ENCODE measurements at regions not wholly inside any gene's neighbourhood (a gene's known extent, or its start where the extent isn't known, plus 50 kb on each side); places are given as distances from the start of the nearest gene placed in this dataset.

GRCh38 chr9:81361296-81361695 is 328.1 kb downstream of the TLE1 start:
- TF ChIP-seq CTCF (conservative IDR thresholded peaks at IDR 0.05) (no peak), ZFX (IDR thresholded peaks at IDR 0.05) (no peak)
- no peak overlapping the region for H3K27ac ChIP-seq

- no peak overlapping the region for H3K27ac ChIP-seq
- TF ChIP-seq CTCF (conservative IDR thresholded peaks at IDR 0.05) (no peak), ZFX (IDR thresholded peaks at IDR 0.05) (no peak)
Observed at GRCh38 chr9:81351166-81351565, 338.2 kb downstream of the TLE1 start.

- H3K27ac ChIP-seq: no peak overlapping the region
- no peak for TF ChIP-seq CTCF (conservative IDR thresholded peaks at IDR 0.05)
- no peak for TF ChIP-seq ZFX (IDR thresholded peaks at IDR 0.05)
Observed at GRCh38 chr9:81344366-81344765, 345.0 kb downstream of the TLE1 start.

- H3K27ac ChIP-seq: no peak overlapping the region
- no peak for TF ChIP-seq CTCF (conservative IDR thresholded peaks at IDR 0.05)
Observed at GRCh38 chr9:81335879-81336421, 353.4 kb downstream of the TLE1 start.

GRCh38 chr9:81321551-81321950 is 367.8 kb downstream of the TLE1 start:
- TF ChIP-seq CTCF (conservative IDR thresholded peaks at IDR 0.05) (no peak), ZFX (IDR thresholded peaks at IDR 0.05) (no peak)
- no peak overlapping the region for H3K27ac ChIP-seq

- TF ChIP-seq CTCF (conservative IDR thresholded peaks at IDR 0.05) (no peak), ZFX (IDR thresholded peaks at IDR 0.05) (no peak)
- H3K27ac ChIP-seq: no peak overlapping the region
Observed at GRCh38 chr9:81320909-81321482, 368.4 kb downstream of the TLE1 start.

GRCh38 chr9:81318571-81318970 is 370.8 kb downstream of the TLE1 start:
- H3K27ac ChIP-seq: no peak overlapping the region
- TF ChIP-seq ZFX (IDR thresholded peaks at IDR 0.05): no peak
- no peak for TF ChIP-seq CTCF (conservative IDR thresholded peaks at IDR 0.05)

Measured in C4-2B (cell line).